ENCODE measurements at regions not wholly inside any gene's neighbourhood (a gene's known extent, or its start where the extent isn't known, plus 50 kb on each side); places are given as distances from the start of the nearest gene placed in this dataset.

DNA sequence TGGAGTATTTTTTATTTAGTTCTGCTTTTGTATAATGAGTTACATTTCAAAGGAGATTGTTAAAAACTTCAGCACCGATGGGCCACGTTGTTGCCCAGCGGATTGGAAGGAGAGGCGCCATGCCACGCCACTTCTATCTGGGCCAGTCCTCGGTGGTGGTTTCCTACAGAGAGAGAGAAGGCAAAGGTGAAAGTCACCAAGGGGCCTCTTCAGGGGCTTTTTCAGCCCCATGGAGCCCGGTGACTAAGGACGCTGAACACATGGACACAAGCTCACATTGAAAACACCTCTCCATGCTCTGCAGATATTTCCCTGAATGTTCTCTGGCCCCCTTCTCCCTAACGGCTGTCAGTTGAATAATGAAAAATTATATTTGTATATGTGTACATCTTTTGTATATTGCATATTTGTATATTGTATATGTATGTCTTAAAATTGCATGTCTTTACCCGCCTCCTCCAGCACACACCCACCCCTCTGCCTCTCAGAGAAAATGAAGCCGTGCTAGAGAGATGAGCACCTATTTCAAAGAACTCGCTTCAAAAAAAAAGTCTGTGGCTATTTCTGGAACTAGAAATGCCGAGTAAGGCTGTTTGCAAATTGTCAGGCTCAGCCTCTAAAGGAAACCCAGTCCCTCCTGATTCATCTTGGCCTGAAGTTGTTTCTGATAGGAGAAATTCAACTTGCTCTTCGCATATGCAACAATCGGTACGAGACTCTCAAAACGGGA, 91.9 kb upstream of the CDH4 start:
- no peak for DNase-seq (ENCODE audit: low spot score)
- Histone ChIP-seq H2BK15ac (ENCODE audit: low read length) (no peak overlapping the region), H3K9me3 (replicated peaks in 1 of 2; ENCODE audit: control insufficient read depth in 2 of 2, insufficient read depth in 1 of 2, low read depth in 1 of 2, low read length in 2 of 2) (peaks cover 0 to 5% of the 10 kb centered on the region in 2 donors), H2BK5ac (ENCODE audit: low read length) (no peak overlapping the region), H3K14ac (ENCODE audit: low read length) (no peak overlapping the region), H2BK12ac (ENCODE audit: low read length) (no peak overlapping the region), H3K27me3 (ENCODE audit: control insufficient read depth in 3 of 3, insufficient read depth in 3 of 3, low read depth in 1 of 3, low read length in 3 of 3) (no peaks in the 10 kb centered on the region), H2AFZ (ENCODE audit: low read length) (no peak overlapping the region), H3K79me1 (ENCODE audit: low read depth, low read length) (no peaks in the 10 kb centered on the region), H4K8ac (ENCODE audit: low read depth, low read length) (no peak overlapping the region), H3K4me1 (ENCODE audit: control insufficient read depth in 2 of 2, insufficient read depth in 1 of 2, low read depth in 1 of 2, low read length in 2 of 2) (peaks cover 0 to 1% of the 10 kb centered on the region in 2 donors), H4K91ac (ENCODE audit: low read depth, low read length, poor library complexity) (no peak overlapping the region), H3K18ac (ENCODE audit: low read length) (no peak overlapping the region), H3K36me3 (replicated peaks in 1 of 2; ENCODE audit: control insufficient read depth in 2 of 2, insufficient read depth in 2 of 2, low read length in 2 of 2) (no peaks in the 10 kb centered on the region), H3K4me3 (ENCODE audit: low read length in 2 of 2) (no peak overlapping the region), H2AK5ac (ENCODE audit: low read depth, low read length) (no peak overlapping the region), H2BK120ac (ENCODE audit: low read depth, low read length) (no peak overlapping the region), H3K4ac (ENCODE audit: low read length) (no peak overlapping the region), H3K4me2 (ENCODE audit: insufficient read depth, low read length, poor library complexity, severe bottlenecking) (no peak overlapping the region), H3K9ac (ENCODE audit: low read depth, low read length, poor library complexity) (no peak overlapping the region), H3K27ac (replicated peaks; ENCODE audit: low read length) (no peak overlapping the region), H3K23ac (ENCODE audit: low read depth, low read length, poor library complexity) (no peak overlapping the region)
- WGBS, 2 donors (ENCODE audit: extremely low coverage in 2 of 2, insufficient read length in 2 of 2, insufficient replicate concordance in 1 of 2) = no CpG with 5 or more reads among the region's 17 CpGs

DNA sequence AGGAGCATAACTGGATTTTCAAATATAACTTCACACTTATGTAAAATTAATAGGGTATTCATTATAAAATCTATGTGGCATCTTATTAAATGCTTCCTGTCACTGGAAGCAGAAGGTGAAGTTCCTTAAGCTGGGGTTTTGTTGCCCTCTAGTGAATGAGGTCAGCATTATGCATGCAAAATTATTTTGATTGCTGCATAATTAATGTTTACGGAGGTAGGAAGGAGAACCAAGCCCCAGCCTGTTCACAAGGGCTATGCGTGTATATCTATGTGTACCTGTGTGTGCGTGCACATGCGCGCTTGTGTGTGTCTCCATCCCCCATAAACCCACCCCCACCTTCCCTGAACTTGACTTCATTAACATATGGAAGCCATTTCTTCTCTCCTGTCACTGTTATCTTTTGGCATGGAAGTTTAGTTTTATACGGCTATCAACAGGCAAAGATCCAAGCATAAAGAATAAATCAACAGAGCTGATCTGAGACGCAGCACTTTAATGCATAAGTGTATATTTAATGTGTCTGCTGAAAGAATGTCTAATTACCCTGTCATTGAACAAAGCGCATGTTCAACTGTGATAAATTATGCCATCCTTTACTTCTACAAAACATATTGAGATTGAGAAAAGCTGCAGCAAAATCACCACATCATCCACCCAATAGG, 90.2 kb upstream of the CDH4 start:
- no peak overlapping the region for H3K18ac ChIP-seq (ENCODE audit: low read length)
- H3K14ac ChIP-seq (ENCODE audit: low read length) = no peak overlapping the region
- H3K4me2 ChIP-seq (ENCODE audit: insufficient read depth, low read length, poor library complexity, severe bottlenecking) = no peak overlapping the region
- no peak overlapping the region for H2BK12ac ChIP-seq (ENCODE audit: low read length)
- H3K9ac ChIP-seq (ENCODE audit: low read depth, low read length, poor library complexity) = no peak overlapping the region
- peaks cover 0 to 5% of the 10 kb centered on the region in 2 donors for H3K9me3 ChIP-seq (replicated peaks in 1 of 2; ENCODE audit: control insufficient read depth in 2 of 2, insufficient read depth in 1 of 2, low read depth in 1 of 2, low read length in 2 of 2)
- DNase-seq (ENCODE audit: low spot score) = no peak
- no peaks in the 10 kb centered on the region for H3K4me1 ChIP-seq (ENCODE audit: control insufficient read depth in 2 of 2, insufficient read depth in 1 of 2, low read depth in 1 of 2, low read length in 2 of 2)
- H3K4me3 ChIP-seq (ENCODE audit: low read length in 2 of 2) = no peak overlapping the region
- H2BK120ac ChIP-seq (ENCODE audit: low read depth, low read length) = no peak overlapping the region
- no peak overlapping the region for H3K4ac ChIP-seq (ENCODE audit: low read length)
- no peak overlapping the region for H4K91ac ChIP-seq (ENCODE audit: low read depth, low read length, poor library complexity)
- no peak overlapping the region for H4K8ac ChIP-seq (ENCODE audit: low read depth, low read length)
- H3K79me1 ChIP-seq (ENCODE audit: low read depth, low read length) = no peaks in the 10 kb centered on the region
- no peak overlapping the region for H3K23ac ChIP-seq (ENCODE audit: low read depth, low read length, poor library complexity)
- H2BK15ac ChIP-seq (ENCODE audit: low read length) = no peak overlapping the region
- no peak overlapping the region for H2AFZ ChIP-seq (ENCODE audit: low read length)
- H3K36me3 ChIP-seq (replicated peaks in 1 of 2; ENCODE audit: control insufficient read depth in 2 of 2, insufficient read depth in 2 of 2, low read length in 2 of 2) = no peaks in the 10 kb centered on the region
- H3K27ac ChIP-seq (replicated peaks; ENCODE audit: low read length) = no peak overlapping the region
- no peak overlapping the region for H2AK5ac ChIP-seq (ENCODE audit: low read depth, low read length)
- no peaks in the 10 kb centered on the region for H3K27me3 ChIP-seq (ENCODE audit: control insufficient read depth in 3 of 3, insufficient read depth in 3 of 3, low read depth in 1 of 3, low read length in 3 of 3)
- no peak overlapping the region for H2BK5ac ChIP-seq (ENCODE audit: low read length)
- WGBS, 2 donors (ENCODE audit: extremely low coverage in 2 of 2, insufficient read length in 2 of 2, insufficient replicate concordance in 1 of 2) = no CpG with 5 or more reads among the region's 8 CpGs

DNA sequence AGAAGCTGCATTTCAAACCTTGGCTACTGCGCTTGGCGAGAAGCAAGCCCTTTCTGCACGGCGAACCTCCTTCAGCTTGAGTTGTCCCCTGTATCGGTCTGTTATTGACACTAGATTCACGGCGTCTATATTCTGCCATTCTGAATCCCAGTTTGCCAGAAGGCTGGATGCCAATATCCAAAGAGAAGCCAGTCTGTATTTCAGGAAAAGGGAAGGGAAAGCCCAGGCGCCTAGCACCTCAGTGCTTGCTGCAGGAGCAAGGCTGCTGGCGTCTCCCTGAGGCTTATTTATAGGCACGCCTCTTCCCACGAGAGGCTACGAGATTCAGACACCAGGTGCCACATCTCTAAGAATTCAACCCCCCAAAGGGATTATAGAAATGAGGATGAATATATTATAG, 89.6 kb upstream of the CDH4 start:
- Histone ChIP-seq H2BK12ac (ENCODE audit: low read length) (no peak overlapping the region), H3K14ac (ENCODE audit: low read length) (no peak overlapping the region), H2AFZ (ENCODE audit: low read length) (no peak overlapping the region), H3K27ac (replicated peaks; ENCODE audit: low read length) (no peak overlapping the region), H3K27me3 (ENCODE audit: control insufficient read depth in 3 of 3, insufficient read depth in 3 of 3, low read depth in 1 of 3, low read length in 3 of 3) (no peaks in the 10 kb centered on the region), H3K4me2 (ENCODE audit: insufficient read depth, low read length, poor library complexity, severe bottlenecking) (no peak overlapping the region), H2BK120ac (ENCODE audit: low read depth, low read length) (no peak overlapping the region), H3K36me3 (replicated peaks in 1 of 2; ENCODE audit: control insufficient read depth in 2 of 2, insufficient read depth in 2 of 2, low read length in 2 of 2) (no peaks in the 10 kb centered on the region), H2AK5ac (ENCODE audit: low read depth, low read length) (no peak overlapping the region), H3K23ac (ENCODE audit: low read depth, low read length, poor library complexity) (no peak overlapping the region), H3K79me1 (ENCODE audit: low read depth, low read length) (no peaks in the 10 kb centered on the region), H2BK5ac (ENCODE audit: low read length) (no peak overlapping the region), H3K4me3 (ENCODE audit: low read length in 2 of 2) (no peak overlapping the region), H3K9me3 (replicated peaks in 1 of 2; ENCODE audit: control insufficient read depth in 2 of 2, insufficient read depth in 1 of 2, low read depth in 1 of 2, low read length in 2 of 2) (peaks cover 0 to 2% of the 10 kb centered on the region in 2 donors), H2BK15ac (ENCODE audit: low read length) (no peak overlapping the region), H4K91ac (ENCODE audit: low read depth, low read length, poor library complexity) (no peak overlapping the region), H3K18ac (ENCODE audit: low read length) (no peak overlapping the region), H4K8ac (ENCODE audit: low read depth, low read length) (no peak overlapping the region), H3K4ac (ENCODE audit: low read length) (no peak overlapping the region), H3K9ac (ENCODE audit: low read depth, low read length, poor library complexity) (no peak overlapping the region), H3K4me1 (ENCODE audit: control insufficient read depth in 2 of 2, insufficient read depth in 1 of 2, low read depth in 1 of 2, low read length in 2 of 2) (no peaks in the 10 kb centered on the region)
- no peak for DNase-seq (ENCODE audit: low spot score)
- WGBS, 2 donors (ENCODE audit: extremely low coverage in 2 of 2, insufficient read length in 2 of 2, insufficient replicate concordance in 1 of 2) = no CpG with 5 or more reads among the region's 12 CpGs

DNA sequence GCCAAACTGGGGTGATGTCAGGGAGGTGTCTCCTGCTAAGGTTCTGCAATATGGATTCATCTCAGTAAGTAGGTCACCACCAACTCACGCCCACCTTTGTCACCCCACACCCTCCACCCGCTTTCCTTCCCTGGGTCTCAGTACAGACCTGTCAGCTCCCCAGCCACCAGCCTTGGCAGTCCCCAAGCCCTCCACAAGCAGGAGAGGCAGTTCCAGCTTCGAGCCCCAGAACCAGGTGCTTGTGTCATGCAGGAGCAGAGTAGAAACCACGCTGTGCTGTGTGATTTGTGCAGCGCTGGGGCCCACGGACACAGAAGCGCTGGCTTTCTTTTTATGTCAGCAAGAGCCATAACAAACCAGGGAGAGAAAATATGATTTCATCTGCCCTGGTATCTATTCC, 89.0 kb upstream of the CDH4 start:
- Histone ChIP-seq H3K14ac (ENCODE audit: low read length) (peak overlapping the region; percentile 3), H3K4me2 (ENCODE audit: insufficient read depth, low read length, poor library complexity, severe bottlenecking) (no peak overlapping the region), H3K36me3 (replicated peaks in 1 of 2; ENCODE audit: control insufficient read depth in 2 of 2, insufficient read depth in 2 of 2, low read length in 2 of 2) (no peaks in the 10 kb centered on the region), H3K4ac (ENCODE audit: low read length) (no peak overlapping the region), H2BK15ac (ENCODE audit: low read length) (no peak overlapping the region), H3K4me3 (ENCODE audit: low read length in 2 of 2) (no peak overlapping the region), H4K91ac (ENCODE audit: low read depth, low read length, poor library complexity) (no peak overlapping the region), H2BK120ac (ENCODE audit: low read depth, low read length) (no peak overlapping the region), H4K8ac (ENCODE audit: low read depth, low read length) (no peak overlapping the region), H3K9ac (ENCODE audit: low read depth, low read length, poor library complexity) (no peak overlapping the region), H3K9me3 (replicated peaks in 1 of 2; ENCODE audit: control insufficient read depth in 2 of 2, insufficient read depth in 1 of 2, low read depth in 1 of 2, low read length in 2 of 2) (peaks cover 0 to 2% of the 10 kb centered on the region in 2 donors), H2AFZ (ENCODE audit: low read length) (no peak overlapping the region), H3K18ac (ENCODE audit: low read length) (no peak overlapping the region), H2BK12ac (ENCODE audit: low read length) (no peak overlapping the region), H3K27ac (replicated peaks; ENCODE audit: low read length) (no peak overlapping the region), H3K23ac (ENCODE audit: low read depth, low read length, poor library complexity) (no peak overlapping the region), H2AK5ac (ENCODE audit: low read depth, low read length) (peak overlapping the region; percentile 8), H3K4me1 (ENCODE audit: control insufficient read depth in 2 of 2, insufficient read depth in 1 of 2, low read depth in 1 of 2, low read length in 2 of 2) (no peaks in the 10 kb centered on the region), H3K79me1 (ENCODE audit: low read depth, low read length) (no peaks in the 10 kb centered on the region), H3K27me3 (ENCODE audit: control insufficient read depth in 3 of 3, insufficient read depth in 3 of 3, low read depth in 1 of 3, low read length in 3 of 3) (no peaks in the 10 kb centered on the region), H2BK5ac (ENCODE audit: low read length) (no peak overlapping the region)
- no peak for DNase-seq (ENCODE audit: low spot score)
- no CpG with 5 or more reads among the region's 7 CpGs for WGBS, 2 donors (ENCODE audit: extremely low coverage in 2 of 2, insufficient read length in 2 of 2, insufficient replicate concordance in 1 of 2)

All from neuronal stem cell (in vitro differentiated cells).